ENCODE measurements at regions not wholly inside any gene's neighbourhood (a gene's known extent, or its start where the extent isn't known, plus 50 kb on each side); places are given as distances from the start of the nearest gene placed in this dataset.

DNA sequence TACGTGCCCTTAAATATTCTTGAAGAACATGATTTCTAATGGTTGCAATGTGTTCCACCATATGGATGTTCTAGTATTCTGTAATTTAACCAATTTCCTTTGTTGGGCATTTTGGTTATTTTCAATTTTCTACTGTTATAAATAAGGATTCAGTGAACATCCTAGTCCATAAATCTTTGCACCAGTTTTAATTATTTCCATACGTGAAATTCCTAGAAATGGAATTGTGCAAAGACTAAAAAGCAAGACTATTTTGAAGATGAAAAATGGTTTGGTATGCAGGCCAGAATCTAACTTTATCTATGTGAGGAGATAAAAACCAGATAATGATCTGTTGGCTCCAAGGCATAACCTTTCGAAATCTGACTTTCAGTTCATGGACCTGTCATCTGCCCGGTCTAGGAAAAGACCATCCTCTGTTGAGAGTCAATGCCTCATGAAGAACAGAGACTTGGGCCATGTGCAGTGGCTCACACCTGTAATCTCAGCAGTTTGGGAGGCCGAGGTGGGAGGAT, 633.2 kb upstream of the NRP1 start:
- Histone ChIP-seq H3K27ac (ENCODE audit: low read depth in 1 of 2, low read length in 2 of 2) (no peak overlapping the region), H3K4me3 (replicated peaks in 1 of 3; ENCODE audit: low read depth in 2 of 3, low read length in 3 of 3) (no peak overlapping the region), H3K4me2 (replicated peaks; ENCODE audit: extremely low read depth, low read length, poor library complexity, severe bottlenecking) (no peak overlapping the region), H3K36me3 (replicated peaks in 1 of 2; ENCODE audit: control insufficient read depth in 1 of 2, insufficient read depth in 2 of 2, low read length in 2 of 2) (no peaks in the 10 kb centered on the region), H3K79me2 (ENCODE audit: insufficient read depth, low read length) (no peaks in the 10 kb centered on the region), H3K27me3 (ENCODE audit: control insufficient read depth in 2 of 2, insufficient read depth in 2 of 2, low read length in 2 of 2) (no peaks in the 10 kb centered on the region), H3K4me1 (ENCODE audit: control insufficient read depth in 1 of 2, insufficient read depth in 2 of 2, low read length in 2 of 2) (no peaks in the 10 kb centered on the region), H4K20me1 (ENCODE audit: insufficient read depth, low read length) (no peaks in the 10 kb centered on the region), H2AFZ (ENCODE audit: insufficient read depth, low read depth, low read length, poor library complexity, severe bottlenecking) (no peak overlapping the region), H3K9me3 (replicated peaks in 1 of 2; ENCODE audit: control insufficient read depth in 1 of 2, insufficient read depth in 1 of 2, low read length in 2 of 2) (no peaks in the 10 kb centered on the region), H3K9ac (ENCODE audit: insufficient read depth, low read length, poor library complexity, severe bottlenecking) (no peak overlapping the region)
- Mint-ChIP-seq H3K4me3 (no peak overlapping the region), H3K27ac (no peak overlapping the region), H3K9me3 (peaks cover 1 to 7% (median 3%) of the 10 kb centered on the region in 7 donors), H3K4me1 (no peaks in the 10 kb centered on the region), H3K27me3 (ENCODE audit: low read depth in 3 of 3) (peaks cover 0 to 2% (median 0%) of the 10 kb centered on the region in 3 donors), H3K36me3 (no peaks in the 10 kb centered on the region)
- DNase-seq = no peak
- intact Hi-C loops (cut with micrococcal nuclease) = no loop called here
- TF ChIP-seq, protein P1, sequence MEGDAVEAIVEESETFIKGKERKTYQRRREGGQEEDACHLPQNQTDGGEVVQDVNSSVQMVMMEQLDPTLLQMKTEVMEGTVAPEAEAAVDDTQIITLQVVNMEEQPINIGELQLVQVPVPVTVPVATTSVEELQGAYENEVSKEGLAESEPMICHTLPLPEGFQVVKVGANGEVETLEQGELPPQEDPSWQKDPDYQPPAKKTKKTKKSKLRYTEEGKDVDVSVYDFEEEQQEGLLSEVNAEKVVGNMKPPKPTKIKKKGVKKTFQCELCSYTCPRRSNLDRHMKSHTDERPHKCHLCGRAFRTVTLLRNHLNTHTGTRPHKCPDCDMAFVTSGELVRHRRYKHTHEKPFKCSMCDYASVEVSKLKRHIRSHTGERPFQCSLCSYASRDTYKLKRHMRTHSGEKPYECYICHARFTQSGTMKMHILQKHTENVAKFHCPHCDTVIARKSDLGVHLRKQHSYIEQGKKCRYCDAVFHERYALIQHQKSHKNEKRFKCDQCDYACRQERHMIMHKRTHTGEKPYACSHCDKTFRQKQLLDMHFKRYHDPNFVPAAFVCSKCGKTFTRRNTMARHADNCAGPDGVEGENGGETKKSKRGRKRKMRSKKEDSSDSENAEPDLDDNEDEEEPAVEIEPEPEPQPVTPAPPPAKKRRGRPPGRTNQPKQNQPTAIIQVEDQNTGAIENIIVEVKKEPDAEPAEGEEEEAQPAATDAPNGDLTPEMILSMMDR (IDR thresholded peaks at IDR 0.05) = no peak
- WGBS (ENCODE audit: insufficient coverage) = 97% methylated on average over 3 of the region's 5 CpGs

DNA sequence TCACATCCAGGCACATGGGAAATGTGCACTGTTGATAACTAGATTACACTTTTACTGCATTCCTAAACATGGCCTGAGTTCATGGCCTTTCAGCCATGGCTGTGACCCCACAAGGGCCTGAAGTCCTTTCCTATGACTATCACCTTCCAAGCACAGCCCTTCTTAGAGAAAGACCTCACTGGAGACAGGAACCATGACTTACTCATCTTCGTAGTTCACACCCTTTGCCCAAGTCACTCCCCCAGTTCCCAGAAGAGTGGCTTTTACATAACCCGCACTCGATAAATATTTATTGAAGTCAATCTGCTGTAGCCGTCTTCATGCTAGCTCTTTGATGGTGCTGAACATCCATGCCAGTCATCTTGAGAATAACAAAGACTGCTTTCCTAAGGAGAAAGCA, 632.5 kb upstream of the NRP1 start:
- Histone ChIP-seq H3K4me3 (replicated peaks in 1 of 3; ENCODE audit: low read depth in 2 of 3, low read length in 3 of 3) (no peak overlapping the region), H4K20me1 (ENCODE audit: insufficient read depth, low read length) (no peaks in the 10 kb centered on the region), H3K9ac (ENCODE audit: insufficient read depth, low read length, poor library complexity, severe bottlenecking) (no peak overlapping the region), H3K9me3 (replicated peaks in 1 of 2; ENCODE audit: control insufficient read depth in 1 of 2, insufficient read depth in 1 of 2, low read length in 2 of 2) (no peaks in the 10 kb centered on the region), H3K27ac (ENCODE audit: low read depth in 1 of 2, low read length in 2 of 2) (no peak overlapping the region), H3K4me2 (replicated peaks; ENCODE audit: extremely low read depth, low read length, poor library complexity, severe bottlenecking) (no peak overlapping the region), H3K79me2 (ENCODE audit: insufficient read depth, low read length) (no peaks in the 10 kb centered on the region), H3K27me3 (ENCODE audit: control insufficient read depth in 2 of 2, insufficient read depth in 2 of 2, low read length in 2 of 2) (no peaks in the 10 kb centered on the region), H3K4me1 (ENCODE audit: control insufficient read depth in 1 of 2, insufficient read depth in 2 of 2, low read length in 2 of 2) (no peaks in the 10 kb centered on the region), H2AFZ (ENCODE audit: insufficient read depth, low read depth, low read length, poor library complexity, severe bottlenecking) (no peak overlapping the region), H3K36me3 (replicated peaks in 1 of 2; ENCODE audit: control insufficient read depth in 1 of 2, insufficient read depth in 2 of 2, low read length in 2 of 2) (no peaks in the 10 kb centered on the region)
- Mint-ChIP-seq H3K27ac (no peak overlapping the region), H3K4me3 (no peak overlapping the region), H3K9me3 (peaks cover 1 to 6% (median 3%) of the 10 kb centered on the region in 7 donors), H3K27me3 (ENCODE audit: low read depth in 3 of 3) (peaks cover 0 to 2% (median 1%) of the 10 kb centered on the region in 3 donors), H3K4me1 (no peaks in the 10 kb centered on the region), H3K36me3 (no peaks in the 10 kb centered on the region)
- intact Hi-C loops (cut with micrococcal nuclease) = no loop called here
- TF ChIP-seq, protein P1 (IDR thresholded peaks at IDR 0.05) = no peak
- no peak for DNase-seq
- WGBS (ENCODE audit: insufficient coverage) = 90% methylated on average over 2 of the region's 4 CpGs

Data from CD14-positive monocyte (primary cell).